ENCODE measurements at regions not wholly inside any gene's neighbourhood (a gene's known extent, or its start where the extent isn't known, plus 50 kb on each side); places are given as distances from the start of the nearest gene placed in this dataset.

DNA sequence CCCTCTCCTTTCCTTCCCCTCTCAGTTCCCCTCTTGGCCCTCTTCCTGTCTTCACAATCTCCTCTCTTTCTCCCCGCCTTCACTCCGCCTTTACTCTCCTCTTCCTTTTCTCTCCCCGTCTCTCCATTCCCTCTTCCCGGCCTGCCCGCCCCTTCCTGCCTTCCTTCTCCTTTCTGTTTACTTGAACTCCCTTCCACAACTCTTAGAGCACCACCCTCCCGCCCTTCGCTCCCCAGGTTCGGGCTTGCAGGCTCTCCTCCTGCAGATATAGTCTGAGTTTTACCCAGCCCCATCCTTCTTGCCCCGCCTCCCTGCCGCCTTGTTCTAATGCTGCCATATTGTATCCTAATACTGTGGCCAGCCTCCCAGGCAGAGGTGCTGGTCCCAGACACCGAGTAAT is 201.5 kb upstream of the N4BP1 start:
- TF ChIP-seq JUND (IDR thresholded peaks at IDR 0.05) (no peak), RXRA (IDR thresholded peaks at IDR 0.05) (no peak), FOXA1 (IDR thresholded peaks at IDR 0.05) (no peak)
